ENCODE measurements at regions not wholly inside any gene's neighbourhood (a gene's known extent, or its start where the extent isn't known, plus 50 kb on each side); places are given as distances from the start of the nearest gene placed in this dataset.

DNA sequence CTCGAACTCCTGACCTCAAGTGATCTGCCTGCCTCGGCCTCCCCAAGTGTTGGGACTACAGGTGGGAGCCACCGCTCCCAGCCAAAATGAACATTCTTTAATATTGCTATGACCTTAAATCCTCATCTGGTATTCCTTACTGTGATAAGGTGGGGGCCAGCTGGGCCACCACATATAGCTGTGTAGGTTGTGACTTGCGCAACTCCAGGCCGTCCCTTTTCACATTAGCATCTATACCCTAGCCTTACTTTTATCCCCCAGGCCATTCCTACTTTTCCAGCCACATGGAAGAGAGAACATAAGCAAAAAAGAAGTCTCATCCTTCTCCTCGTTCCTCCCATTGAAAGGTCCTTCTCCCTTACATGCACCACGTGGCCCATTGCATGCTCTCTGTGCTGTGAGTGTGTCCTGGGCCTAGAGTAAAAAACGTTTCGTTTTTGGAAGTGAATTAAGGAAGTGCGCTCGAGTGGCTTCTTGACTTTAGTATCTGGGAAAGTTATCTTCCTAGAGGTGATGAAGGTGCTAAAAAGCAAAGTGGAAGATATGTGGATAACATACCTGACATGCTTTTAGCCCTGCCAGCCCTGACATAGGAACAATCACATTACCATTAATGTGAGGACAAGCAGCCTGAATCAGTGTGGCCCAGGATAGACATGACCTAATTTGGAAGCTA is 56.8 kb upstream of the KIF13A start (continued):
- TF ChIP-seq, protein P1, sequence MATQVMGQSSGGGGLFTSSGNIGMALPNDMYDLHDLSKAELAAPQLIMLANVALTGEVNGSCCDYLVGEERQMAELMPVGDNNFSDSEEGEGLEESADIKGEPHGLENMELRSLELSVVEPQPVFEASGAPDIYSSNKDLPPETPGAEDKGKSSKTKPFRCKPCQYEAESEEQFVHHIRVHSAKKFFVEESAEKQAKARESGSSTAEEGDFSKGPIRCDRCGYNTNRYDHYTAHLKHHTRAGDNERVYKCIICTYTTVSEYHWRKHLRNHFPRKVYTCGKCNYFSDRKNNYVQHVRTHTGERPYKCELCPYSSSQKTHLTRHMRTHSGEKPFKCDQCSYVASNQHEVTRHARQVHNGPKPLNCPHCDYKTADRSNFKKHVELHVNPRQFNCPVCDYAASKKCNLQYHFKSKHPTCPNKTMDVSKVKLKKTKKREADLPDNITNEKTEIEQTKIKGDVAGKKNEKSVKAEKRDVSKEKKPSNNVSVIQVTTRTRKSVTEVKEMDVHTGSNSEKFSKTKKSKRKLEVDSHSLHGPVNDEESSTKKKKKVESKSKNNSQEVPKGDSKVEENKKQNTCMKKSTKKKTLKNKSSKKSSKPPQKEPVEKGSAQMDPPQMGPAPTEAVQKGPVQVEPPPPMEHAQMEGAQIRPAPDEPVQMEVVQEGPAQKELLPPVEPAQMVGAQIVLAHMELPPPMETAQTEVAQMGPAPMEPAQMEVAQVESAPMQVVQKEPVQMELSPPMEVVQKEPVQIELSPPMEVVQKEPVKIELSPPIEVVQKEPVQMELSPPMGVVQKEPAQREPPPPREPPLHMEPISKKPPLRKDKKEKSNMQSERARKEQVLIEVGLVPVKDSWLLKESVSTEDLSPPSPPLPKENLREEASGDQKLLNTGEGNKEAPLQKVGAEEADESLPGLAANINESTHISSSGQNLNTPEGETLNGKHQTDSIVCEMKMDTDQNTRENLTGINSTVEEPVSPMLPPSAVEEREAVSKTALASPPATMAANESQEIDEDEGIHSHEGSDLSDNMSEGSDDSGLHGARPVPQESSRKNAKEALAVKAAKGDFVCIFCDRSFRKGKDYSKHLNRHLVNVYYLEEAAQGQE (IDR thresholded peaks at IDR 0.05), result no peak
- TF ChIP-seq FOXA1 (IDR thresholded peaks at IDR 0.05) (no peak), RAD21 (IDR thresholded peaks at IDR 0.05) (no peak)

DNA sequence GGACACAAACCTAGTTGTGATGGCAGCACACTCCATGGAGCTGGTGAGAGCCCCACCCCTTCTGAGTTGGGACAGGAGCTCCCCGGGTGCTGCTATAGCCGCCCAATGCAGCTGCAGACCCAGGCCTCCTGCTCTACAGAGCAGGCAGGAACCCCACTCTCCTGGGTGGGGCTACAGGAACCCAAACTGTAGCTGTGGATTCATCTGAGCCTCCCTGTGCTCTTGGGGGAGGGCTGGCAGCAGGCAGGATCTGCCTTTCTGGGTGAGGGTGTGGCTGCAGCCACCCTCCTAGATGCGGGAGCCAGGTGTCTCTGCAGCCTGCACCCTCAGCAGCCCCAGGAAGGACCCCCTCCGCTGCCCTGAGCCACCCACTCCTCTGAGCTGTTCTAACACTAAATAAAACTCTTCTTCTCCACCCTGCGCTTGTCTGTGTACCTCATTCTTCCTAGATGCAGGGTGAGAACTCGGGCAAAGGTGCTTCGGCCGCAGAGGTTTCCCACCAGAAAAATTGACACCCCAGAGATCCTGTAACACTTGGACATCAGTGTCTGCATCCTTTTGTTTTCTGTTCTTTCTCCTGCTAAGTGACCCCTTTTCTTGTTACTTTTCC is 55.2 kb upstream of the KIF13A start:
- H3K27me3 ChIP-seq (ENCODE audit: control insufficient read depth in 4 of 4, insufficient read depth in 4 of 4, low read length in 3 of 4), result no peaks in the 10 kb centered on the region
- H3K9ac ChIP-seq (ENCODE audit: low read depth in 1 of 2, low read length in 2 of 2), result no peak overlapping the region
- DNase-seq (ENCODE audit: low spot score), result no peak
- 94% methylated on average over 8 of the region's 8 CpGs for WGBS
- H3K27ac ChIP-seq (ENCODE audit: low read depth in 1 of 2, low read length in 2 of 2), result no peak overlapping the region
- TF ChIP-seq HNF4A (conservative IDR thresholded peaks at IDR 0.05), result no peak
- TF ChIP-seq, protein P2, sequence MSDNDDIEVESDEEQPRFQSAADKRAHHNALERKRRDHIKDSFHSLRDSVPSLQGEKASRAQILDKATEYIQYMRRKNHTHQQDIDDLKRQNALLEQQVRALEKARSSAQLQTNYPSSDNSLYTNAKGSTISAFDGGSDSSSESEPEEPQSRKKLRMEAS (IDR thresholded peaks at IDR 0.05), result no peak
- TF ChIP-seq TAF1 (conservative IDR thresholded peaks at IDR 0.05), result no peak
- TF ChIP-seq, protein P1 (IDR thresholded peaks at IDR 0.05), result no peak
- TF ChIP-seq NR2F2 (IDR thresholded peaks at IDR 0.05), result no peak
- TF ChIP-seq SP1 (IDR thresholded peaks at IDR 0.05), result no peak
- TF ChIP-seq RAD21 (IDR thresholded peaks at IDR 0.05), result no peak
- no peak for TF ChIP-seq YY1 (IDR thresholded peaks at IDR 0.05)
- TF ChIP-seq JUND (IDR thresholded peaks at IDR 0.05), result no peak
- no peak for TF ChIP-seq GABPA (IDR thresholded peaks at IDR 0.05 in 1 of 2, conservative IDR thresholded peaks at IDR 0.05 in 1 of 2)
- H3K4me3 ChIP-seq (ENCODE audit: low read depth in 1 of 3, low read length in 3 of 3), result no peak overlapping the region
- no peaks in the 10 kb centered on the region for H3K9me3 ChIP-seq (ENCODE audit: control insufficient read depth in 4 of 4, low read length in 3 of 4)
- H3K4me1 ChIP-seq (ENCODE audit: control insufficient read depth in 4 of 4, insufficient read depth in 4 of 4, low read length in 3 of 4), result peaks cover 0 to 1% (median 0%) of the 10 kb centered on the region in 4 donors
- H3K36me3 ChIP-seq (ENCODE audit: control insufficient read depth in 4 of 4, insufficient read depth in 3 of 4, low read depth in 1 of 4, low read length in 3 of 4), result no peaks in the 10 kb centered on the region

DNA sequence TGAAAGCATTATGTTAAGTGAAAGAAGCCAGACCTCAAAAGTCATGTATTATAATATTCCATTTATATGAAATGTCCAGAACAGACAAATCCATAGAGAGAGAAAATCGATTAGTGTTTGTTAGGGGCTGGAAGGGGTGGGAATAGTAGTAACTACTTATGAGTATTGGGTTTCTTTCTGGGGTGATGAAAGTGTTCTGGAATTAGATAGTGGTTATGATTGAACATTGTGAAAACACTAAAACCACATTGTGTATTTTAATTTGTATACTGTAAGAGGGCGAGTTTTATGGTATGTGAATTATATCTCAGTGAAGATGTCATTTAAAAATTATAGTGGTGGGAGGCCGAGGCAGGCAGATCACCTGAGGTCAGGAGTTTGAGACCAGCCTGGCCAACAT is 52.0 kb upstream of the KIF13A start:
- Histone ChIP-seq H3K27me3 (ENCODE audit: control insufficient read depth in 4 of 4, insufficient read depth in 4 of 4, low read length in 3 of 4) (no peaks in the 10 kb centered on the region), H3K36me3 (ENCODE audit: control insufficient read depth in 4 of 4, insufficient read depth in 3 of 4, low read depth in 1 of 4, low read length in 3 of 4) (no peaks in the 10 kb centered on the region), H3K4me1 (ENCODE audit: control insufficient read depth in 4 of 4, insufficient read depth in 4 of 4, low read length in 3 of 4) (peaks cover 0 to 1% (median 0%) of the 10 kb centered on the region in 4 donors), H3K9ac (ENCODE audit: low read depth in 1 of 2, low read length in 2 of 2) (no peak overlapping the region), H3K4me3 (ENCODE audit: low read depth in 1 of 3, low read length in 3 of 3) (no peak overlapping the region), H3K27ac (ENCODE audit: low read depth in 1 of 2, low read length in 2 of 2) (no peak overlapping the region), H3K9me3 (ENCODE audit: control insufficient read depth in 4 of 4, low read length in 3 of 4) (no peaks in the 10 kb centered on the region)
- TF ChIP-seq FOXA2 (IDR thresholded peaks at IDR 0.05) (no peak), HNF4A (conservative IDR thresholded peaks at IDR 0.05) (no peak), RXRA (IDR thresholded peaks at IDR 0.05) (no peak), RAD21 (IDR thresholded peaks at IDR 0.05) (no peak), GABPA (IDR thresholded peaks at IDR 0.05 in 1 of 2, conservative IDR thresholded peaks at IDR 0.05 in 1 of 2) (no peak), JUND (IDR thresholded peaks at IDR 0.05) (no peak)
- TF ChIP-seq, protein P1 (IDR thresholded peaks at IDR 0.05), result no peak
- TF ChIP-seq, protein P2 (IDR thresholded peaks at IDR 0.05), result no peak
- TF ChIP-seq, protein P3, sequence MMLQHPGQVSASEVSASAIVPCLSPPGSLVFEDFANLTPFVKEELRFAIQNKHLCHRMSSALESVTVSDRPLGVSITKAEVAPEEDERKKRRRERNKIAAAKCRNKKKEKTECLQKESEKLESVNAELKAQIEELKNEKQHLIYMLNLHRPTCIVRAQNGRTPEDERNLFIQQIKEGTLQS (IDR thresholded peaks at IDR 0.05), result no peak
- no peak for DNase-seq (ENCODE audit: low spot score)
- WGBS, result 90% methylated on average over 3 of the region's 3 CpGs
